Thoracic aorta (tissue), 2 donors: ENCODE measurements at regions not wholly inside any gene's neighbourhood (a gene's known extent, or its start where the extent isn't known, plus 50 kb on each side); places are given as distances from the start of the nearest gene placed in this dataset.

Experiments
- ATAC-seq: fragments of 150-250 bp; one replicate; pipeline ENCODE4 v1.8.0; 2017; ENCODE audit warnings: low read depth; ENCODE audit not compliant: insufficient number of reproducible peaks, low FRiP score
- DNase-seq: peaks from one replicate; pipeline ENCODE4 v3.0.0-alpha.2; 2020; ENCODE audit warnings: low spot score
- H3K27ac ChIP-seq, 2 donors: fragments of 200-600 bp; sonication (generic); 1 replicate in 1 of 2; 2 replicates in 1 of 2; pipeline ENCODE4 v1.5.1; 2016; ENCODE audit warnings: mild to moderate bottlenecking in 2 of 2, moderate library complexity in 2 of 2
- H3K27me3 ChIP-seq: fragments of 200-600 bp; sonication (generic); replicated peaks from 2 replicates; pipeline ENCODE4 v1.6.0; 2016; ENCODE audit warnings: mild to moderate bottlenecking; ENCODE audit not compliant: insufficient read depth
- H3K36me3 ChIP-seq: fragments of 200-600 bp; sonication (generic); one replicate; pipeline ENCODE4 v1.5.1; 2016
- H3K4me1 ChIP-seq, 2 donors: fragments of 200-600 bp; sonication (generic); 1 replicate in 1 of 2; 2 replicates in 1 of 2; pipeline versions ENCODE4 v1.5.1 to v1.6.0; 2016; ENCODE audit warnings: low read depth in 2 of 2, mild to moderate bottlenecking in 1 of 2; ENCODE audit not compliant: control insufficient read depth in 1 of 2
- H3K4me3 ChIP-seq: fragments of 200-600 bp; sonication (generic); 2 replicates; pipeline ENCODE4 v1.5.1; 2016; ENCODE audit warnings: mild to moderate bottlenecking
- H3K9me3 ChIP-seq: fragments of 200-600 bp; sonication (generic); 2 replicates; pipeline ENCODE4 v1.5.1; 2016
- CTCF ChIP-seq: fragments of 200-600 bp; sonication (generic); IDR thresholded peaks from one replicate; pipeline ENCODE4 v1.5.1; 2019; ENCODE audit warnings: antibody characterized with exemption

GRCh38 chr6:164042212-164042611, 627.7 kb downstream of the QKI start:
- Histone ChIP-seq H3K9me3 (no peaks in the 10 kb centered on the region), H3K4me3 (no peak overlapping the region), H3K4me1 (no peaks in the 10 kb centered on the region), H3K27ac (no peak overlapping the region), H3K36me3 (no peaks in the 10 kb centered on the region), H3K27me3 (no peaks in the 10 kb centered on the region)
- DNase-seq (no peak), ATAC-seq (no peak)
- TF ChIP-seq CTCF, result no peak

GRCh38 chr6:164040994-164041393, 626.5 kb downstream of the QKI start:
- H3K27me3 ChIP-seq, result no peaks in the 10 kb centered on the region
- TF ChIP-seq CTCF, result no peak
- H3K36me3 ChIP-seq, result no peaks in the 10 kb centered on the region
- no peak overlapping the region for H3K27ac ChIP-seq
- DNase-seq (no peak), ATAC-seq (no peak)
- no peak overlapping the region for H3K4me3 ChIP-seq
- no peaks in the 10 kb centered on the region for H3K4me1 ChIP-seq
- no peaks in the 10 kb centered on the region for H3K9me3 ChIP-seq

- Histone ChIP-seq H3K4me1 (no peaks in the 10 kb centered on the region), H3K9me3 (no peaks in the 10 kb centered on the region), H3K36me3 (no peaks in the 10 kb centered on the region), H3K4me3 (no peak overlapping the region), H3K27ac (no peak overlapping the region), H3K27me3 (no peaks in the 10 kb centered on the region)
- no peak for TF ChIP-seq CTCF
- DNase-seq, result no peak
- no peak for ATAC-seq
Observed at GRCh38 chr6:164039954-164040375, 625.4 kb downstream of the QKI start.

- Histone ChIP-seq H3K4me3 (no peak overlapping the region), H3K36me3 (no peaks in the 10 kb centered on the region), H3K27me3 (no peaks in the 10 kb centered on the region), H3K27ac (no peak overlapping the region), H3K9me3 (no peaks in the 10 kb centered on the region), H3K4me1 (no peaks in the 10 kb centered on the region)
- ATAC-seq, result no peak
- no peak for TF ChIP-seq CTCF
- DNase-seq, result no peak
Observed at GRCh38 chr6:164037171-164037870, 622.8 kb downstream of the QKI start.

- Histone ChIP-seq H3K27me3 (no peaks in the 10 kb centered on the region), H3K4me1 (no peaks in the 10 kb centered on the region), H3K36me3 (no peaks in the 10 kb centered on the region), H3K9me3 (no peaks in the 10 kb centered on the region), H3K4me3 (no peak overlapping the region), H3K27ac (no peak overlapping the region)
- DNase-seq (no peak), ATAC-seq (no peak)
- TF ChIP-seq CTCF, result no peak
Observed at GRCh38 chr6:164035900-164036485, 621.5 kb downstream of the QKI start.
